ENCODE measurements at regions not wholly inside any gene's neighbourhood (a gene's known extent, or its start where the extent isn't known, plus 50 kb on each side); places are given as distances from the start of the nearest gene placed in this dataset.

DNA sequence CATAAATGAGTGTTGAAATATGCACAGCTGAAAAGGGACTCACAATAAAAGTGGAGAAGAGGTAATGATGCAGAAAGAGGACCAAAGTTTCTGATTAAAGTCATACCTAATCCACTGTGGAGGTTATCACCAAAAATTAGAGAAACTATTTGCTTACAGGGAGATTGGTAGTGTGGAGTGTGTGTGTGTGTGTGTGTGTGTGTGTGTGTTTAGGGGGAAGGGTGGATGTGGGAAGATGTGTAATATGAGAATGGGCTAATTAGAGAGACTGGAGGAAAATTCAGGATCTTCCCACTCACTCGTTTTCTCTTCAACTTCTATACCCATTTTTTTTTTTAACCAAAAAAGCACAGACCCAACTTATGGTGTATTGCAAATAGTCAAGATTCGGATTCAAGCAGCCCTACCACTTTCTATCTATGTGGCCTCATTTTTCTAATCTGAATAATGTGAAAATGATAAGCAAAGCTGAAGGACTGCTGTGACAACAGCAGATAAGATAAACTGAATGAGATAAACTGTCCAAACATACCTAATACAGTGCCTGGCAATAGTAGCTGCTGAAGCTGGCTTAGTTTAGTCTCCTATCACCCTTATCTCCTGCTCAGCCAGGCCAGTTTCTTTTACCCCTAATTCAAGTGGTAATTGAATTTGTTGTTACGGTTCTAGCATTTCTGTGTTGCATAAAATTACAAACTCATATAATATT is 501.1 kb downstream of the KDM4C start:
- TF ChIP-seq, protein P1, sequence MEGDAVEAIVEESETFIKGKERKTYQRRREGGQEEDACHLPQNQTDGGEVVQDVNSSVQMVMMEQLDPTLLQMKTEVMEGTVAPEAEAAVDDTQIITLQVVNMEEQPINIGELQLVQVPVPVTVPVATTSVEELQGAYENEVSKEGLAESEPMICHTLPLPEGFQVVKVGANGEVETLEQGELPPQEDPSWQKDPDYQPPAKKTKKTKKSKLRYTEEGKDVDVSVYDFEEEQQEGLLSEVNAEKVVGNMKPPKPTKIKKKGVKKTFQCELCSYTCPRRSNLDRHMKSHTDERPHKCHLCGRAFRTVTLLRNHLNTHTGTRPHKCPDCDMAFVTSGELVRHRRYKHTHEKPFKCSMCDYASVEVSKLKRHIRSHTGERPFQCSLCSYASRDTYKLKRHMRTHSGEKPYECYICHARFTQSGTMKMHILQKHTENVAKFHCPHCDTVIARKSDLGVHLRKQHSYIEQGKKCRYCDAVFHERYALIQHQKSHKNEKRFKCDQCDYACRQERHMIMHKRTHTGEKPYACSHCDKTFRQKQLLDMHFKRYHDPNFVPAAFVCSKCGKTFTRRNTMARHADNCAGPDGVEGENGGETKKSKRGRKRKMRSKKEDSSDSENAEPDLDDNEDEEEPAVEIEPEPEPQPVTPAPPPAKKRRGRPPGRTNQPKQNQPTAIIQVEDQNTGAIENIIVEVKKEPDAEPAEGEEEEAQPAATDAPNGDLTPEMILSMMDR (IDR thresholded peaks at IDR 0.05): no peak
- no peak for TF ChIP-seq POLR2A (IDR thresholded peaks at IDR 0.05)
